SKM-1 treated with dmso at 0.1 percent for 144 hours (cell line): ENCODE measurements at regions not wholly inside any gene's neighbourhood (a gene's known extent, or its start where the extent isn't known, plus 50 kb on each side); places are given as distances from the start of the nearest gene placed in this dataset.
"Not testable (repeated sequence)": the region's sequence is repeated elsewhere in the genome, so short reads cannot be mapped to it uniquely, and the experiment has no call there.

Experiments used
- DNase-seq: peaks from one replicate; lab custom pipeline; 2025; ENCODE audit not compliant: unreplicated experiment; lab: John Stamatoyannopoulos, UW

GRCh38 chr14:23694949-23695663 is 58.9 kb downstream of the DHRS2 start:
- DNase-seq, result no peak

DNA sequence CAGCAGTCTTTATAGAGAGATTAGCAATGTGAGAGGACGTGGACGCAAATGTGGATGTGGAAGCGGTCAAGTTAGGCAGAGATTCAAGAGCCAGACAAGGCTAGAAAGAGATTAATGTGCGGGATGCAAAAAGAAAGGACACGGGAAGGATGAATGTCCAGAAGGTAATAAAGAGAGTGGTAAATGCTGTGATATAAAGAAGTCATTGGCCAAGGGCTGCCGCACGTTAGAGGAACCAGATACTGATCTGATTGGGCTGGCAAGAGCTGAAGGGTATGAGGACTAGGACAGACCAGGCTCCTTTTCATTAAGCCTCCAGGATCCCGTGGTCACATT is 59.5 kb downstream of the DHRS2 start:
- no peak for DNase-seq

DNA sequence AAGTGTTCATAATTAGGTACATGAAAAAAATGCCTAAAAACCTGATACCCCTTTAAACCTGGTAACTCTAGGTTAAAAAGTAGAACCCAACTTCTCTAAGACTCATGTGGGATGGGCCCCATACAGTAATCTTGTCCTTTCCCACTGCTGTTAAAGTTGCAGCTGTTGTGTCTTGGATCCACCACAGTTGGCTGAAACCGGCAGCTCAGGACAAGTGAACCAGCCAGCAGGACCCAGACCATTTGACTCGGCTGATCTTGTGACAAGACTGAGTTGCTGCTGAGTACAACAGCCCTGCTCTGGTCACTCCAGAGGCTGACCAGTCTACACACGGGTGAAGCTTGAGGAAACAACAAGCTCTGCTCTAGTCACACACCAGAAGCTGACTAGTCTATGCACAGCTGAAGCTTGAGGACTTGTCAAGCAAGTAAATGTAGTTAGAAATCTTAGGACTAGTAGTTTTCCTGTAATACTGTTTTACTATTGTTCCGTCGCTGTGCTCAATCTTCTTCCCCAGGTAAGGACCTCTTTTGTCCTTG is 60.6 kb downstream of the DHRS2 start:
- DNase-seq, result no peak

DNA sequence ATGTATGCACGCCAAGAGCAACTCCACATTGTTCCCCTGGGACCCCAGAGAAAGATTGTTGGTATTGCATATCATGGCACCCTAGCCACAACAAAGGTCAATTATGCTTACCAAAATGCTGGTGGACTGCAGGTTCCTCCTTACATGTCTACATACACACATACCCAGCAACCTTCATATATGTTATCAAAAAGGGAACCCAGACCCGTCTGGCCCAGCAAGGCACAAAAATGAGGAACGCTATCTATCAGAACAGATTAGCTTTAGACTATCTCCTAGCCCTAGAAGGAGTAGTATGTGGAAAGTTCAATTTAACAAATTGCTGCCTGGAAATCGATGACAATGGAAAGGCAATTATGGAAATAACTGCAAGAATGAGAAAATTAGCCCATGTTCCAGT is 61.5 kb downstream of the DHRS2 start:
- DNase-seq, result peak; percentile 9

GRCh38 chr14:23702656-23703426 is 66.7 kb downstream of the DHRS2 start:
- no peak for DNase-seq

DNA sequence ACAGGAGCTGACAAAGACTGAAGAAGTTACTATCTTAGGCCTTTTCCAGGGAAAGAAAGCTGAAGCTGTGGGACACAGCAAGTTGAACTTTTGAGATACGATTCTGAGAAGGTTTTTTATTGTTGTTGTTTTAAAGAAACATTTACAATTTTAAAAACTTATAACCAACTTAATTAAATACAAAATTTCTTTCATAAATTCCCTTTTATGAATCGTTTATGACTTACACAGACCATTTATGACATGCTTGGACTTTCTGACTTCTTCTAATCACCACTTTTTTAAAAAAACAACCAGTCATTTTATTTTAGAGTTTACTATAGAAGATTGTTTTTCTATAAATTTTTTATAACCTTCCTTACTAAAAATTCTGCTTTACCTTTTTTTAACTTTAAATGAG is 68.7 kb downstream of the DHRS2 start:
- no peak for DNase-seq

DNA sequence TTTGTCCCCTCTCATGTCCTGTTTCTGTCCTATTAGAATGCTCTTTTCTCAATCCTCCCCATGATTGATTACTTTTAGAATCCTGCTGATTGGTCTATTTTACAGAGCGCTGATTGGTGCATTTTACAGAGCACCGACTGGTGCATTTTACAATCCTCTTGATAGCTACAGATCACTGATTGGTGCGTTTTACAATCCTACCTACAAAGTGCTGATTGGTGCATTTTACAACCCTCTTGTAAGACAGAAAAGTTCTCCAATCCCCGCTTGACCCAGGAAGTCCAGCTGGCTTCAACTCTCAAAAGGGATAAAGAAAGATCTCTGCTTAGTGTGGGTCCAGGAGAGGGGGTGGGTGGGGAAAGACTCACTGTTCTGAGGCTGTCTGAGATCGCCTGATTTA is 71.3 kb downstream of the DHRS2 start:
- no peak for DNase-seq

GRCh38 chr14:23708343-23708742 is 72.2 kb downstream of the DHRS2 start:
- DNase-seq, result no peak

DNA sequence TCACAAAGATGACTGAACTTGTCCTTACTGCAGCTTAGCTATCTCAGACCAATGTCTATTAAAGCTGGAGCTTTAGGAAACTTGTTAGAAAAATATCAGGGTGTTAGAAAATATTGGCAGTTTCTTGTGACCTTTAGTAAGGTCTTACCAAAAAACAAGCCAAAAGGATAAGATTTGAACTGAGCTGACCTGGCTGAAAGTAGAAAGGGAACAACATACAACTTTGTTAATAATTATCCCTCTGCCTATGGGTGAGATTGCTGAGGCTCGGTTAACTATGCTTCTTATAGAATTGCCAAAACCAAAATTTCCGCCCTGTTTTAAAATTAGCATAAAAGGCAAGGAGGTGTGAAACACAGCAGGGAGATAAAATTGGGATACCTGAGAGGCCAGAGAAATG is 73.8 kb downstream of the DHRS2 start:
- no peak for DNase-seq

DNA sequence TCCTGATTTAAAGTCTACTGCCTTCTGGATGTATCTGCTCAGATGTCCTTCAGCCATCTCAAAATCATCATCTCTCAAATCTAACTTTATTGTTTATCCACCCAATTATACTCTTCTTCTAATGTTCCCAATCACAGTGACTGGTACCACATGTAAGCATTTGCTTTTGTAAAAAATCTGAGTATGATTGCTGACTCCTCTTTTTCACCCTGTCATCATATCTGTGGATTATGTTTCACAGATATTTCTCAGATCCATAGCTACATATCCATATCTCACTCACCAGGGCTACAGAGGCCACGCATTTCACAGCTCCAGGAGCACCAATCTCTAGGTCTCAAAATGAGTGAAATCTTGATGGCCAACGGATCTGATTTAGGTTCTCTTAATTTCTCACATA is 76.1 kb downstream of the DHRS2 start:
- no peak for DNase-seq

- DNase-seq, result no peak
These were observed 83.2 kb downstream of the DHRS2 start for GRCh38 chr14:23719225-23719985.

- no peak for DNase-seq
These were observed 86.5 kb downstream of the DHRS2 start for GRCh38 chr14:23722675-23723074.

DNA sequence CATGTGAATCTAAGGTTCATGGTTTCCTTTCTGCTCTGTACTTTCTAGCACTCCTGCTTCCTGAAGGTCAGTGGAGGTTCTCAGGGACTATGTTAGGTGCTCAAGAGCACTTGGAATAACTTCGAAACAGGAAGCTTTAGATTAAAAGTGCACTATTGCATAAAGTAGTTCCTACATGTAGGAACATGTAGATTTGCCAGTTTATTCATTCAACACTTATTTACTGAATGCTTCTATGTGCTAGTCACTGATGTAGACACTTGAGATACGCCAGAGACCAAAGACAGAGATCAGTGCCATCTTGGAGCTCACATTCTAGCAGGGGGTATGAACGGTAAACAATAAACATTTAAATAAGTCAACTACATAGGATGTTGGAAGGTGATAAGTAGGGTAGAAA is 87.7 kb downstream of the DHRS2 start:
- no peak for DNase-seq

GRCh38 chr14:23725528-23725927 is 89.4 kb downstream of the DHRS2 start:
- no peak for DNase-seq

DNA sequence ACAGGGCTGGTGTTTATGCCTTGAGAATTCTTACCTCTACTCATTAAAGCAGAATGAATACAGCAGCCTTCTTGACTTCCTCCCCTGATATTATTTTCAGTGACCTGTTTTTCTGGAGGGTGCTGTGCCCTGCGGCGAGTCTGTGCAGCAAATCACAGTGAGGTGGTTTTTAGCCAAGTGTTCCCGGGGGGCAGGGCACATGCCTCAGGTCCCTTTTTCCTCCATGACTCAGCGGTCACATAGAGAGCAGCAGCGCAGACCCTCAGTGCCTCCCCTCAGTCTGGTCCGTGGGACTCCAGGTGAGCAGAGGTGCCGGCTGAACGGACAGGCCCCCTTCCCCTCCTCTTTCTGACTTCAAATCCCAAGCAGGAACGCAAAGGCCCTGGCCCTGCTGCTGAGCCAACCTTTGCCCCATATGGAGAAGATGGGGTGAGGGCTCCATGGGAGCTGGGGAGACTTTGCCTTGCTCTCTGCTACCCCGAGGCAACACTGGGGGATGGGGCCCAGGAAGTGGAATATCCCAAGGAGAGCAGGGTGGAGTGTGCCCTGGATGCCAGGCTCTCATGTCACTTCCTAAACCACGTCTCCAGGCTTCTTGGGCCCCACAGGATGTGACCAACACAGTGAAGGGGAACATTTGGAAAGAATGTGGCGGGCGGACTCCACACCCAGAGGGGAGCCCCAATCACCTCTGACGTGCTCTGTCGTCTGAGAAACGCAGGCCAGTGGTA is 90.0 kb downstream of the DHRS2 start:
- no peak for DNase-seq

- DNase-seq, result no peak
These were observed 91.6 kb downstream of the DHRS2 start for GRCh38 chr14:23727566-23728335.

DNA sequence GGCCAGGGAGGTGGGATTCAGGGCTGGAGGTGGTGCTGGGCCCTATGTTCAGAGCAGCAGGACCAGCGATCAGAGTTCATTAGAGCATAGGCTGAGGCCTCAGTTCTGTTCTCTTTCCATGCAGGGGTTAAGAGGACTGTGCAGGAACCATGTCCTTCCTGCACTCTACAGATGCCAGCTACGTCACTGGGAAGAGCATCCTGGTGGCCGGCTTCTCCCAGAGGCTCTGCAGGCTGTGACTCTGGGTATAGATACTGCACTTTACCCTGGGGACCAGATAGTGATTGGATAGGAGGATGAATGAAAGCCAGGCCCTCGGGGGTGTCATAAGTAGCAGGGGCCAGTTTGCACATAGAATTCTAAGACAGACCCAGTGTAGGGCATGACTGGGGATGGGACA is 92.6 kb downstream of the DHRS2 start:
- DNase-seq, result no peak

DNA sequence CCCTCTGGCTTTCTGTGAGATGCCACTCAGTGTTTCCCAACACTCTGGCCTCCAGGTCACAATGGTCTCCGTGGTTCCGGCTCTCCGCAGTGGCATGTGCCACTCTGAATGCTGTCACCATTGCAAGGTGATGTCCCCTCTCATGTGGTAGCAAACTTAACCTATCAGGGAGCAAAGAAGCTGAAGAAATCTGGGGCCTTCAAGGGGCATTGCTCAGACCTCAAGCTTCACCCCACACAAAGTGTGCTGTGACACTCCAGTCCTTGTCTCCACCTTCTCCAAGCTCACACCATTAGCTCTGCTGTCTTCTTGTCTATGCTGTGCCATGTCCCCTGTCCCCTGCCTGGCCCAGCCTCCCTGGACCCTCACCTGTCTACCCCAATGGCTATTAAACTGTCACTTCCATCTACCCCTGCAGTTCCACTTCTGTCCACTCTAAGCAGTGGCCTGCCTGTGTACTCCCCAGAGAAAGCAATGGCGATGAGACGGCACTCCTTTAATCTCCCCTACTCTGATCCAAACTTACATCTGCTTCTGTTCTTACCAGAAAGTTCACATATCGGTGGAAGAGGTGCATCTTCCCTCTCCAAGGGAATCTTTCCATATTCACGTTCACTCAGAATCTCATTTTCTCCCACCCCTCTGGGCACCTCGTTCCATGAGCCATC is 93.7 kb downstream of the DHRS2 start:
- no peak for DNase-seq

DNA sequence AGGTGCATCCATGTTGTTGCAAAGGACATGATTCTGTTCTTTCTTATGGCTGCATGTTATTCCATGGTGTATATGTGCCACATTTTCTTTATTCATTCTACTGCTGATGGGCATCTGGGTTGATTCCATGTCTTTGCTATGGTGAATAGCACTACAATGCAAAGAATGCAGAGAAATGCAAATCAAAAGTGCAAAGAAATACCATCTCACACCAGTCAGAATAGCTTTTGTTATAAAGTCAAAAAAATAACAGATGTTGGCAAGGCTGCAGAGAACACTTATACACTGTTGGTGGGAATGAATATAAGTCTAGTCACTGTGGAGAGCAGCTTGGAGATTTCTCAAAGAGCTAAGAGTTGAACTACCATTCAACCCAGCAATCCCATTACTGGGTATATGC is 99.2 kb downstream of the DHRS2 start:
- no peak for DNase-seq

DNA sequence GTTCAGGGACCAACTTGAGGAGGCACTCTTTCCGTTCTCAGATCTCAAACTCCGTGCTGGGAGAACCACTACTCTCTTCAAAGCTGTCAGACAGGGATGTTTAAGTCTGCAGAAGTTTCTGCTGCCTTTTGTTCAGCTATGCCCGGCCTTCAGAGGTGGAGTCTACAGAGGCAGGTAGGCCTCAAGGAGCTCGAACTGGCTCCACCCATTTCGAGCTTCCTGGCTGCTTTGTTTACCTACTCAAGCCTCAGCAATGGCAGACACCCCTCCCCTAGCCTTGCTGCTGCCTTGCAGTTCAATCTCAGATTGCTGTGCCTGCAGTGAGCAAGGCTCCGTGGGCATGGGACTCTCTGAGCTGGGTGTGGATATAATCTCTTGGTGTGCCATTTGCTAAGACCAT is 108.2 kb downstream of the DHRS2 start:
- DNase-seq, result not testable (repeated sequence)
